H1 (cell line): ENCODE measurements at regions not wholly inside any gene's neighbourhood (a gene's known extent, or its start where the extent isn't known, plus 50 kb on each side); places are given as distances from the start of the nearest gene placed in this dataset.

ENCODE experiments used
- ASH2L ChIP-seq: fragments of 200-600, 300-600 bp; sonication (generic); IDR thresholded peaks from one replicate; pipeline ENCODE4 v1.7.1; 2017; ENCODE audit warnings: low read length
- BACH1 ChIP-seq: IDR thresholded peaks from 2 replicates; pipeline ENCODE4 v1.6.1; 2012; ENCODE audit warnings: low read length, improper control_type of control experiment
- CBX8 ChIP-seq: fragments of 300-800, 300-1000 bp; sonication (generic); IDR thresholded peaks from 2 replicates; pipeline ENCODE4 v1.7.1; 2016; ENCODE audit warnings: low read depth, low read length, borderline replicate concordance
- CHD2 ChIP-seq: IDR thresholded peaks from 2 replicates; pipeline ENCODE4 v1.6.1; 2012; ENCODE audit warnings: low read length, improper control_type of control experiment
- CREB1 ChIP-seq: IDR thresholded peaks from 2 replicates; pipeline ENCODE4 v1.6.1; 2012; ENCODE audit warnings: inconsistent platforms
- CTCF ChIP-seq, 3 experiments: IDR thresholded peaks; 1 replicate in 2 of 3; 2 replicates in 1 of 3; pipeline versions ENCODE4 v1.5.1 to v1.6.1; 2011; ENCODE audit warnings: low read length in 3 of 3, mild to moderate bottlenecking in 3 of 3, inconsistent platforms in 2 of 3, low read depth in 1 of 3, moderate library complexity in 1 of 3; ENCODE audit not compliant: insufficient read depth in 1 of 3; ENCODE audit errors: control extremely low read depth in 1 of 3
- EZH2 ChIP-seq: fragments of 200-600 bp; sonication (generic); IDR thresholded peaks from 2 replicates; pipeline ENCODE4 v1.7.1; 2012; ENCODE audit warnings: low read depth, mild to moderate bottlenecking, moderate library complexity, low read length, inconsistent platforms; ENCODE audit not compliant: severe bottlenecking
- NRF1 ChIP-seq: IDR thresholded peaks from 2 replicates; pipeline ENCODE4 v1.6.1; 2011; ENCODE audit warnings: mild to moderate bottlenecking, low read depth, low read length, improper control_type of control experiment
- POLR2A ChIP-seq, 2 experiments: IDR thresholded peaks; 1 replicate in 1 of 2; 2 replicates in 1 of 2; pipeline ENCODE4 v1.6.1; 2011; ENCODE audit warnings: low read depth in 2 of 2, low read length in 2 of 2, mild to moderate bottlenecking in 2 of 2; ENCODE audit errors: control extremely low read depth in 1 of 2
- POLR2AphosphoS5 ChIP-seq: IDR thresholded peaks from 2 replicates; pipeline ENCODE4 v1.6.1; 2011; ENCODE audit warnings: low read depth, low read length
- SP2 ChIP-seq: IDR thresholded peaks from 2 replicates; pipeline ENCODE4 v1.6.1; 2012; ENCODE audit warnings: mild to moderate bottlenecking, low read length, inconsistent platforms
- USF2 ChIP-seq: IDR thresholded peaks from 2 replicates; pipeline ENCODE4 v1.6.1; 2011; ENCODE audit warnings: low read length, improper control_type of control experiment
- ZNF274 ChIP-seq: IDR thresholded peaks from 2 replicates; pipeline ENCODE4 v1.7.0; 2012; ENCODE audit warnings: low read length, borderline replicate concordance; ENCODE audit errors: extremely low read depth
- TF ChIP-seq, protein P1 (sequence below): IDR thresholded peaks from 2 replicates; pipeline ENCODE4 v1.6.1; 2011; ENCODE audit warnings: low read depth, mild to moderate bottlenecking, low read length; ENCODE audit not compliant: insufficient read depth

DNA sequence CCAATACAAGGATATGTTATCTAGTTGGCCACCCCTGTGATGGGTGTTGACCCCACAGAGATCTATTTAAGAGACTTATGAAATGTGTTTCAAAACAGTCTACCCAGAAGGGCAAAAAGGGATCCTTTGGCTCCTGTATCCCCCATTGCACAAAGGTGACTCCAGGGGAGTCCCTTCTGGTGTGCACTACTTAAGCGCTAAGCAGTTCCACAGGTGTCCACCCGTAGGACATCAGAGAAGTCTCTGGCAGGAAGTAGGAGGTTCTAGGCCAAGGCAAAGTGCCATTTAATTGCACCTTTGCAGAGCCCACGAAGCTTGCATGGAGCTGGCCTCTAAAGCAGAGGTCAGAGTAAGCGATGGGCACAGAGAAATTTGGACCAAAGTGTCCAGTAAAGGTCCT lies 147.7 kb downstream of the MRPL14 start:
- no peak for TF ChIP-seq USF2
- TF ChIP-seq CTCF (IDR thresholded peaks at IDR 0.05; ENCODE audit: control extremely low read depth in 1 of 3, insufficient read depth in 1 of 3, low read depth in 1 of 3, low read length in 3 of 3): no peak
- TF ChIP-seq NRF1: no peak
- TF ChIP-seq POLR2A (IDR thresholded peaks at IDR 0.05; ENCODE audit: control extremely low read depth in 1 of 2, low read depth in 2 of 2, low read length in 2 of 2): no peak
- no peak for TF ChIP-seq BACH1
- TF ChIP-seq ASH2L: no peak
- TF ChIP-seq, protein P1, sequence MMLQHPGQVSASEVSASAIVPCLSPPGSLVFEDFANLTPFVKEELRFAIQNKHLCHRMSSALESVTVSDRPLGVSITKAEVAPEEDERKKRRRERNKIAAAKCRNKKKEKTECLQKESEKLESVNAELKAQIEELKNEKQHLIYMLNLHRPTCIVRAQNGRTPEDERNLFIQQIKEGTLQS: no peak
- no peak for TF ChIP-seq CREB1
- TF ChIP-seq ZNF274: no peak
- no peak for TF ChIP-seq CBX8
- TF ChIP-seq CHD2: no peak
- no peak for TF ChIP-seq POLR2AphosphoS5
- TF ChIP-seq EZH2: no peak
- no peak for TF ChIP-seq SP2
